ENCODE measurements at regions not wholly inside any gene's neighbourhood (a gene's known extent, or its start where the extent isn't known, plus 50 kb on each side); places are given as distances from the start of the nearest gene placed in this dataset.
"Not testable (repeated sequence)": the region's sequence is repeated elsewhere in the genome, so short reads cannot be mapped to it uniquely, and the experiment has no call there.

DNA sequence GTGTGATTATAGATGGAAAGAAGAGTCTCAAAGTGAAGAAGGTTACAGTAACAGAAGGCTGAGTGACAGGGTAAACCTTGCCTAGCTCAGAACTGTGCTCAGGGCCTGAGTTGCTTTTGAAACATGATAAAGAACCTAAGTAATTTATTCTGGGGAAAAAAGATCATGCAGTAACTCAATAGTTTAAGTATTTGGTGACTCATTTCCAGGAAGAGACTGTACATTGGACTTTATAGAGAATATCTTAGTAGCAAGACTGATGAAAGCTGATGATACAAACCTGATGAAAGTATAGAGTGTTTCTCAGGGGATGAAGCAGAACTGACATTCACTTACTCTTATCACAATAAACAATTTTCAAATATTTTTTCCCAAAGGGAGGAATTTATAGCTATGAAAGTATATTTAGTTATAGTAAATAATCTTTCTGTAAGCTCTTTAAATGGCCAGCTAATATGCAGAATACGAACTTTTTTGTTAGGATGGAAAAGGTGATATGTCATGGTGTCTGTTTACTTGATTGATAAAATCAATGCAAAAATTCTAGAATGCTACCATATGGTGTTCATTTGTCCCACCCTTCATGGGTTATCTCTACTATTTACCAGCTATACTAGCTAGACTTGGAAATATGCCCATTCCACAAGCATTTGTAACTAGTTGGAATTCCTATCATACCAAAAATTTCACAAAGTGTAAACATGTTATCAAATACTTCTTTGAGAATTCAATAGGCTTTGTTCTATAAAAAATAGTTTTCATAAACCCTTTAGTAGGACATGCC lies 1265.5 kb upstream of the ACVR2A start:
- no peak for DNase-seq (ENCODE audit: extremely low read depth, low read depth, low spot score)

DNA sequence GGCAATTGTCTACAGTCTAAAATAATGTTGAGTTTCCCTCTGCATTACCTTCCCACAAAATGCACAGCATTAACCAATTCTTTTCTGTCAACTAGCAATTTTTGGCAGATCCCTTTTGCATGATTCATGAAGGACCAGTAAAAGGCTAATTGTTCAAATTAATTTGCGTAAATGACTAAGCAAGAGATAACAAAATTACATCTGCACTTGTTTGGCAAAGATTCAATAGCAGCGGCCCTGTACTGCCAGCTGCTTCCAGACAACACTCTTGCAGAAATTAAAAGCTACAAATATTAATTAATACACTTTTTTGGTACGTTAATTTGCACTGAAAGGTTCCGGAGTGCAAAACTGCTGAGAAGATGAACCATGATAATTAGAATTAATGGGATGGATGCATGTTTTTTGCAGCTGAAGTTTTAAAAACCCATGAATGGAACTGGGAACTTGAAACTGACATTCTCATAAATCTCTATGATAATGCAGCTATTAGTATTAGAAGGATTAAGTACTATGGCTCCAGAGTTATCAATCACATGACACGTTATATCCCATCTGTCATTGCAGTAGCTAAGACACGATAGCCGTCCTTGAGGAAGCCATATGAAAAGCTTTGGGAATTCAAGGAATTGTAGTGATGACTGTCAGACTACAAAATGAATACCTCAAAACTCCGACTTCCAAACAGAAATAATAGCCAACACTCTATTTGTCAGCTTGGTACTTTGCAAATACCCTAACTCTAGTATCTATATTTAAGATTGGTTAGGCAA lies 1268.3 kb upstream of the ACVR2A start:
- DNase-seq (ENCODE audit: extremely low read depth, low read depth, low spot score), result no peak

DNA sequence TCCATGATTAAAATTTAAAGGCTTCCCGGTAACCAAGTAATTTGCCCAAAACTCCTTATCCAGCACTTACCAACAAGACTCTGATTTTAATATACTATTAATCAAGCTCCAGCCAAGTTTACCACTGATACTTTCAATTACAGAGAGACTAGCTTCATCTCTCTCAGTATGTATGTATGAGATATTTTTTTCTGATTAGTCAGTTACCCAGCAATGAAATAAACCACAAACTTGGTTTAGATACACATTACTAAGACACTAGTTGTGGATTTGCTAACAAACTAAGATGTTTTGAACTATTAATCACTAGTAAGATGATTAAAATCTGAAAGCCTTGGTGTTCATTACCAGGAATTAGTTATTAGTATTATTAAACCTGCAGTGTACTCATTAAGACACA lies 1272.2 kb upstream of the ACVR2A start:
- no peak for DNase-seq (ENCODE audit: extremely low read depth, low read depth, low spot score)

DNA sequence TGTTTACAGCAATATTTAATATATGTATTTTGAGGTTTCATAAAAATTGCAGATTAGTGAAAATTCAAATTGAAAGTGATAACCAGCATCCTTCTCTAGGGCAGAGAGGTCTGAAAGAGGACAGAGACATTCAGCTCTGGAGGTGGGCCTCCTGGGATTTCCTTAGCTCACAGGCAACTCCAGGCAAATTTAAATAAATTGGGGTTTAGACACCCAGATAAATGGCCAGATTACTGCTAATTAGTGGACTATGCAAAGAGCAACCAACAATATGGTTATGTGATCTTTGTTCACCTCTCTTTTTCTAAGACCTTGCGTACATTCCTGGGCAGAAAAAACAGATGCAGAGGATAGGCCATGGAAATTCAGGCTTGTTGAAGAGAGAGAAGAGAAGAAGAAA lies 1282.8 kb upstream of the ACVR2A start:
- no peak for DNase-seq (ENCODE audit: extremely low read depth, low read depth, low spot score)

DNA sequence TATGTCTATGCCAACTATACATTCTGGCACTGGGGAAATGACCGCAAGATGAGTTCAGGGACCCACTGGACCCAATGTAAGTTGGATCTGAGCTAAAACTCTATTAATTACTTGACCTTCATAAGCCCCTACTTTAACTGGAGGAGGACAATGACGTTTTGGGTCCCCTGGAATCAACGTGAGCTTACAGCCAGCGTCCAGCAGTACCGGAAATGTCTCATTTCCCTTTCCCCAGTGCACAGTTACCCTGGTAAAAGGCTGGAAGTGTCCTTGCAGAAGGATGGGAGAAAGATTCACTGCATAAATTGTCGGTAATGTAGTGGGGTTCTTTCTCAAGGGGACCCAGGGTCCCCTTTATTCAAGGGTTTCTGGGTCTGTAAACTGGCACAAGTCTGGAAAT lies 1297.6 kb upstream of the ACVR2A start:
- no peak for DNase-seq (ENCODE audit: extremely low read depth, low read depth, low spot score)

DNA sequence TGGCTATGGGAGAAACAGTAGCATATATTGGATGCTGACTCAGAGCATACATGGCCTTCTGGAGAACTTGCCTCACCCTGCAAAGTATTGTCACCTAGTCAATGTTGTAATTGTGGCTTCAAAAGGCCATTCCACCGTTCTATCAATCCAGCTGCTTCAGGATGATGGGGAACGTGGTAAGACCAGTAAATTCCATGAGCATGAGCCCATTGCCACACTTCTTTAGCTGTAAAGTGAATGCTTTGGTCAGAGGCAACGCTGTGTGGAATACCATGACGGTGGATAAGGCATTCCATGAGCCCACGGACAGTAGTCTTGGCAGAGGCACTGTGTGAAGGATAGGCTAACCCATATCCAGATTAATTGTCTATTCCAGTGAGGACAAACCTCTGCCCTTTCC lies 1300.1 kb upstream of the ACVR2A start:
- DNase-seq (ENCODE audit: extremely low read depth, low read depth, low spot score), result no peak

DNA sequence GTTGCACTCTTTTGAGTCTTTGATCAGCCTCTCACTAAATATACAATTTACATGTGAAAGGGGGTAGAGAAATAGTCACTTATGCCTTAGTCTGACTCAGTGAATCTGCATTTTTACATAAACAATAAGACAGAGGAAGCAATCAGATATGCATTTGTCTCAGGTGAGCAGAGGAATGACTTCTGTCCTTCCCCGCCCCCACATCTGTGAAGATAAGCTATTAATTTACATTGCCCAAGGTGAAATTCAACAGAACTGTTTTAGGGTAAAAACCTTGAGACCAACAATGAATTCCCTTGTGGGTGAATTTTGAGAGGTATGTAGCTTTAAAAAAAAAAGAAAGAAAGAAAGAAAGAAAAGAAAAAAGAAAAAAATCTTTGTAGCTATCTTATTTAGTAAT lies 1302.9 kb upstream of the ACVR2A start:
- DNase-seq (ENCODE audit: extremely low read depth, low read depth, low spot score), result no peak

DNA sequence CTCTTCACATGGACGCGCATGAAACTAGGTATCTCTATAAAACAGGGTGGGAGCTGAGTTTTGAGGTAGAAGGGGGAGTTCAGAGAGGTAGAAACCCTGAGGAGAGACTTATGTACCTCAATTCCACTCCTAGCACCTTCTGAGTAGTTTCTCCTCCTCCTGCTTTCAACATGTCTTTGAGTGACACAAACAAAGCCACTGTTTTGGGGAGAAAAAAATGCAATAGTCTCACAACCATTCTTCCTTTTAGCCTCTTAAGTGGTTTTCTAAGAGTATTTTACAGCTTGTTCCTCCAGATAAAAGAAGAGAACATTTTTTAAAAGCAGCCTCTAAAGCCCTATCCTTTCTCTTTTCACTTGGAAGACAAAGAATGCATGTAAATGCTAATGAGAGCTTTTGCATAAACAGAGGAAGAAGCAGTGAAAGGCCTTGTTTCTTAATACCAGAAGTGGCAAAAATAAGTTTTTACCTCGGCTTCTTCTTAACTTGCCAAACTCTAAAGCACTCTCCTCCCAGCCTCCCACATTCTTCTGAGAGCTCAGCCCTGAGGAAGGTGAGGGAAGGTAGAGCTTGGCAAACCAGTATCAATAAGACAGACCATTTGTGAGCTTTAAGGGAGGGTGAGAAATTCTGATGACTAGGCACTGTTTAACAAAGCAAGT lies 1304.4 kb upstream of the ACVR2A start:
- no peak for DNase-seq (ENCODE audit: extremely low read depth, low read depth, low spot score)

DNA sequence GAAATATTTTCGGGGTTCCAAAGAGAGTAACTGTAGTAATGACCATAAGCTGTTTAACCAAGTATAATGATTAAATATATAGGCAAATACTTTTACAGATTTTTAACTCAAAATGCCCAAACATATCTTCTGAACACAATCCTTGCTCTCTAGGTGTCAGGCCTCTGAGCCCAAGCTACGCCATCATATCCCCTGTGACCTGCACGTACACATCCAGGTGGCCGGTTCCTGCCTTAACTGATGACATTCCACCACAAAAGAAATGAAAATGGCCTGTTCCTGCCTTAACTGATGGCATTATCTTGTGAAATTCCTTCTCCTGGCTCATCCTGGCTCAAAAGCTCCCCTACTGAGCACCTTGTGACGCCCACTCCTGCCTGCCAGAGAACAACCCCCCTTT lies 1305.1 kb upstream of the ACVR2A start:
- not testable (repeated sequence) for DNase-seq (ENCODE audit: extremely low read depth, low read depth, low spot score)

DNA sequence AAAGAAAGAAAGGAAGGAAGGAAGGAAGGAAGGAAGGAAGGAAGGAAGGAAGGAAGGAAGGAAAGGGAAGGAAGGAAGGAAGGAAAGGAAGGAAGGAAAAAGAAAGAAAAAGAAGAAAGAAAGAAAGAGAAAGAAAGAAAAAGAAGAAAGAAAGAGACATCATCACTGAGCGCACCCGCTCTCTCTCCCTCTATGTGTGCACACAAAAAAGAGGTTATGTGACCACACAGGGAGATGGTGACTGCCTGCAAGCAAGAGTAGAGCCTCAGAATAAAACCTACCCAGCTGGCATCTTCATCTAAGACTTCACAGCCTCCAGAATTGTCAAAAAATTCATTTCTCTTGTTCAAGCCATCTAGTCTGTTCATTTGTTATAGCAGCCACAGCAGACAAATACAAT lies 1307.4 kb upstream of the ACVR2A start:
- no peak for DNase-seq (ENCODE audit: extremely low read depth, low read depth, low spot score)

DNA sequence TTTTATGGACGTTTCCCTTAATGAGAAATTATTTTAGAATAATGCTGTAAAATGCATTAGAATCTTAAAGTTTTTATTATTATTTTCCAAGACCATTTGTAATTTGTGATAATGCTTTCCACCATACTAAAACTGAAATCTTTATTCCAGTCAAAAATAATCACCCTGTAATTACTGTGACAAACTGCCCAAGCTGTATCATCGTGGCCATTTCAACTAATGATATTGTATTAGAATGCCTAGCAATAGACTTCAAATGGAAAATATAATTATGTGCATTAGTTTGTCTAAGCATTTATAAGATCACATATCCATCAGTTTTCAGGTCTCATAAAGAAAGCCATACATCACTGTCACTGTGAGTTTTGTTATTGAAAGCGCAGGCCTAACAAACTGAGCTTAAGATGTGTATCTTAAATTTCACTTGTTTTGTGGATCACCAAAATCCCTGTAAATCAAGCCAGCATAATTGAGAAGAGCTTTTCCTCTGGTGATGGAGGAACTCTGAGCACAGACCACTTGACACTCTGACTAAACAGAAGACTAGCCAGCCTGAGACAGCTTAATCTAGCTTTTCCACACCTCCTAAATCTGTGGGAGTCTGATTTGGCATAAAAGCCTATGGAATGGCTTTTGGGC lies 1312.2 kb upstream of the ACVR2A start:
- no peak for DNase-seq (ENCODE audit: extremely low read depth, low read depth, low spot score)

DNA sequence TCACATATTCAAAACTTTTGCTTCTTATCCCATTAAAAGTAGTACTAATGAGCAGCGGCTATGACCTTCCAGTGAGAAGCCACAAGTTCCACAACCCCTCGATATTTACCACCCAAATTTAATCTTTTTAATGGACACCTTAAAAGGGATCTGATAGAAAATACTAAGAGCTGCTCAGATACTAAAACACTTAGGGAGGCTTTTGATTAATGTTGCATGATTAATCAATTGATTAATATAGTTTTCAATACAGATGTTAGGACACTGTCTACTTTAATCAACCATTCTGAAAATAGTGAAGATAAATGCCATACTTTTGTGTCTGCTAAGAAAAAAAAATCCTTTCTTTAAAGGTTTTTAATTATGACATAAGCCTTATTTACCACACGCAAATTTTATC lies 1312.8 kb upstream of the ACVR2A start:
- no peak for DNase-seq (ENCODE audit: extremely low read depth, low read depth, low spot score)

DNA sequence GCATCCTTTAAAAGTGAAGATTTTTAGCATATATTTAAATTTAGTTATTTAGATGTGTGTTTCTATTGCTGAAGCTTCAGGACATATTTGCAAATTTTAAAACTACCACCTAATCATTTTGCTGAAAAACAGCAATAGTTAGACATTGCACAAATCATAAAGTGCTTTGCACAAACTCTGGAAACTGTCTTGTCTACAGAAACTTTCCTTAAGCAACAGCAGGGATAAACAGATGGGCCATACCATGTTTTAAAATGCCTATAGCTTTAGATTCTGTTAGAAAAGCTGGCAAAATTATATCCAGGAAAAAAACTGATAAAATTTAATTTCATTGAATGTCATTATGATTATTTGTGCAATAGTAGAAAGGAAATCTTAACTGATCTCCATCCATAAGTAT lies 1313.9 kb upstream of the ACVR2A start:
- DNase-seq (ENCODE audit: extremely low read depth, low read depth, low spot score), result no peak

DNA sequence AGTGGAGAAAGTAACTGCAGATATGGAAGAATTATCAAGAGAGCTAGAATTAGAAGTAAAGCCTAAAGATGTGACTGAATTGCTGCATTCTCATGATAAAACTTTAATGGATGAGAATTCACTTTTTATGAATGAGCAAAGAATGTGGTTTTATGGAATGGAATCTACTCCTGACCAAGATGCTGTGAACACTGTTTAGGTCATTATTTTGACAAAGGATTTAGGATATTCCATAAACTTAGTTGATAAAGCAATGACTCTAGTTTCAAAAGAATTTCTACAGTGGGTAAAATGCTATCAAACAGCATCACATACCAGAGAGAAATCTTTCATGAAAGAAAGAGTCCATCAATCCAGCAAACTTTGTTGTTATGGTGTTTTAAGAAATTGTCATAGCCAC lies 1317.7 kb upstream of the ACVR2A start:
- no peak for DNase-seq (ENCODE audit: extremely low read depth, low read depth, low spot score)

DNA sequence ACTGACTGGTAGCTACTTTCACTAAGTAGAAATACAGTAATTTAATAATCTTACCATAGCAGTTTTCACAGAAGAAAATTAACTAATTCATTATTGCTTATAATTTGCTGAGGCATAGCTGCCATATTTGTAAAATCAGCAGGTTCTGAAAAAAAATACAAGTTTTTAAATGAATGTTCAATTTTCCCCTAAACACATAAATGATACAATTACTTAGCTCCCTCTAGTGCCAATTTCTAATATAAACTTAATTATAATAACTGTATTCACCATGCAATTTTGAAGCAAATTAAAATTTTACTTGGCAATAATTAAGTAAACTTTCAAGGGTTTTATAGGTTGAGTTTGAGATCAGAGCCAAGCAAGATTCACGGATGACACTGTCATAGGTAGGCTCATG lies 1321.6 kb upstream of the ACVR2A start:
- no peak for DNase-seq (ENCODE audit: extremely low read depth, low read depth, low spot score)

DNA sequence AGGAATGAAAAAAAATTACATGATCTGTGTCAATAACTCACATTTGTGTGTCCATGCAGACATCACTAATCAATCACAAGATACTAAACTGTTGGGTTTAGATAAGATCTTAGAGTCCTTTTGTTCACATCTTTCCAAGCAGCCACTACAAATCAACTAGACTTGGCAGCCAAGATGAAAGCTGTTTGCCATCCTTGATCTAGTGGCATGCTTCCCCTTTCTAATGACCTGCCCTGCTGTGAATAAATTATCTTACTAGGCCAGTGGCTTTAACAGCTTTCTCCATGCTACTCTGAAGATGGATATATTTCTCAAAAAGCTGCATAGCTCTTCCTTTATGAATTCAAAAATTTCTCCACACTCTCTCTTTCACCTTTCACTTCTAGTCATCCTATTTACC lies 1338.0 kb upstream of the ACVR2A start:
- no peak for DNase-seq (ENCODE audit: extremely low read depth, low read depth, low spot score)

DNA sequence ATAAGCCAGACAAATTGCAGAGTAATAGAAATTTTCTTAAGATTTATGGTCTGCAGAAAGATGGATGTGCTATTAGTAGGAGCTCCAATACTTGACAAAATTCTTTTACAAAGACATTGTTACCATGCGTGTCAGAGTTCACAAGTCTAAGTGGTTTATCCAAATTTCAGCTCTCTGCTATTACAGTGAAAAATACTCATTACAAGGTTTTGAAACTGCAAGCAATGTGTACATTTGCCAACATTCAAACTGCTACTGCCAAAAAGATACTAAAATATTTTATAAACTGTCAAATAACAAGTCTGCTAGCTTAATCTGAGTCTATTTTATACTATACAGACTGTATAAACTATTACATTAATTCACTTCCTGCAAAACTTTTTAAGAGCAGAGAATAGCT lies 1341.5 kb upstream of the ACVR2A start:
- DNase-seq (ENCODE audit: extremely low read depth, low read depth, low spot score), result no peak

DNA sequence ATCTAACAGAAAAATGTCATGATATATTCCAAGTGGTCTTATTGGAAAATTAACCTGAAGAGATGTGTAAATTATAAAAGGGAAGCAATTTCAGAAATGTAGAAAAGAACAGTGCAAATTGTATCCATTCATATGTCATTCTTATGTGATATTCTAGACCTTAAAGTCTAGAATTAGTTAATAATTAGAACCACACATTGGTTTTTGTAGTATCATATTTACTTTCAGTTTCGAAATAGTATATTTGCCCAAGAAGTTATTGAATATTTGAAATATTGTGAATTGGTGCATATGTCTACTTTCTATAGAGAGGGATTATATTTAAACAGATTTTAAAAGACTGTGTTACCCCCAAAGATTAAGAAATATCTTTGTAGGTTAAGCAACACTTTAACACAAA lies 1348.6 kb upstream of the ACVR2A start:
- no peak for DNase-seq (ENCODE audit: extremely low read depth, low read depth, low spot score)

DNA sequence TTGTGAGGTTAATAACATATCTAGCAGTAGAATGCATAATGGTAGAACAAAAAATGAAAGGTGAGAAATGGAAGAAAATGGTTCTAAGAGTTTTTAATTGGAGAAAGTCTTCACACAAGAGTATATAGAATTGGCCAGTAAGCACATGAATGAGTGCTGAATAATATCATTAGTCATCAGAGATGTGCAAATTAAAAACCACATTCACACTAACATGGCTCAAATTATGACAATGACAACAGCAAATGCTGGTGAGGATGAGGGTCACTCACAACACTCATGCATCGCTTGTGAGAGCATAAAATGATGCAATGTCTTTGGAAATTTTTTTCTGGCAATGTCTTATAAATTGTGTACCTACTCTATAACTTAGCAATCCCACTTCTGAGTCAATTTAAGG lies 1355.4 kb upstream of the ACVR2A start:
- DNase-seq (ENCODE audit: extremely low read depth, low read depth, low spot score), result no peak

DNA sequence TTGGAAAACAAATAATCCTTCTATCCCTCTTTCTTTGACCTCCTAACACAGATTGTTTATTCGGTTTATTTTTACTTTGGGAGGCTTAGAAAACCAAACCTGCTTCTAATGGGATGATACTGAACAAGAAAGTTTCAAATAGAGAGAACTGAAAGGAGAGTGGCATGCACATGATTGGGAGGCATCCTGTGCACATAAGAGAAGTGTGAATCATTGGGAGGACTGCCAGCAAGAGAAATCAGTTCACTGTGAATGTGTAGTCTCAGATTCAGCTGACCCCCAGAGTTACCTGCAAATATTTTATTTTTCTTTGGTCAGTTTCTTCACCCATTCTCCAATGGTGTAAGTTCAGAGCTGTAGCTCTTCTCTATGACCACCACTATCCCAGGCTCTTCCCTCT lies 1363.2 kb upstream of the ACVR2A start:
- DNase-seq (ENCODE audit: extremely low read depth, low read depth, low spot score), result no peak

DNA sequence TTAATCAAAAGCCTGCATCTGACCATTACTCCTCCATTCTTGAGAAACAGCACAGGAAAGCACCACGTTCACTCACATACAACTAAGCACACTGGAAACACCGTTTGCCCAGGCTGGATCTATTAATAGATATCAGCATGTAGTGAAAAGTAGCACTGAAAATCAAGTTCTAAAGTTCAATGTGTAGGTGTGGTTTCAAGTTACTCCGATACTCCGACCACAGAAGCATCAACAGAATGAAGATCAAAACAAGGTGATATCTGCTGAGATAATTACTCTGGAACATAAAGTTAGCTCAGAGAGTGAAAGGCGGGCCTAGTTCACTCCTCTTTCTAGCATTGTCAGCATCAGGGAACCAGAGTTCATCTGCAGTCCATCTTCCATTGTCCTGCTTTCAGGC lies 1367.4 kb upstream of the ACVR2A start:
- no peak for DNase-seq (ENCODE audit: extremely low read depth, low read depth, low spot score)

Measured in glomerular endothelial cell (primary cell).